Activated CD8-positive, alpha-beta T cell treated with anti-CD3 and anti-CD28 coated beads for 36 hours (primary cell): ENCODE measurements at regions not wholly inside any gene's neighbourhood (a gene's known extent, or its start where the extent isn't known, plus 50 kb on each side); places are given as distances from the start of the nearest gene placed in this dataset.
"Not testable (repeated sequence)": the region's sequence is repeated elsewhere in the genome, so short reads cannot be mapped to it uniquely, and the experiment has no call there.

Source experiments
- ATAC-seq: fragments of 200-7000 bp; cut with Tn5 transposase; one replicate; pipeline ENCODE4 v1.10.0; 2021; ENCODE audit warnings: mild to moderate bottlenecking, moderate library complexity
- CTCF ChIA-PET: fragments of 350-600 bp; sonication (Branson Sonifier 250); formaldehyde crosslinking; loops from one replicate; lab custom pipeline; 2021; ENCODE audit warnings: antibody characterized with exemption; lab: Charles Lee
- POLR2A ChIA-PET: fragments of 350-600 bp; sonication (Branson Sonifier 250); formaldehyde crosslinking; loops from one replicate; lab custom pipeline; 2021; ENCODE audit warnings: antibody characterized with exemption; lab: Charles Lee
- DNase-seq: peaks from one replicate; pipeline ENCODE4 v3.0.0-alpha.2; 2020
- H3K27ac Mint-ChIP-seq: one replicate; pipeline ENCODE4 v1.8.0; 2021; ENCODE audit warnings: mild to moderate bottlenecking, mixed read lengths
- H3K27me3 Mint-ChIP-seq: one replicate; pipeline ENCODE4 v1.8.0; 2021; ENCODE audit warnings: mixed read lengths
- H3K36me3 Mint-ChIP-seq: one replicate; pipeline ENCODE4 v1.8.0; 2021; ENCODE audit warnings: low read depth, mixed read lengths
- H3K4me1 Mint-ChIP-seq: one replicate; pipeline ENCODE4 v1.8.0; 2021; ENCODE audit warnings: low read depth, mixed read lengths
- H3K4me3 Mint-ChIP-seq: one replicate; pipeline ENCODE4 v1.8.0; 2021; ENCODE audit warnings: mild to moderate bottlenecking, moderate library complexity, mixed read lengths
- H3K9me3 Mint-ChIP-seq: one replicate; pipeline ENCODE4 v1.8.0; 2021; ENCODE audit warnings: mixed read lengths
- intact Hi-C: fragments of 100-400 bp; cut with micrococcal nuclease; formaldehyde crosslinking; loops from one replicate; pipeline ENCODE4 v1.10.0; 2022

- H3K36me3 Mint-ChIP-seq, H3K4me1 Mint-ChIP-seq, DNase-seq, POLR2A ChIA-PET, H3K27ac Mint-ChIP-seq, H3K4me3 Mint-ChIP-seq, intact Hi-C loops, H3K27me3 Mint-ChIP-seq, H3K9me3 Mint-ChIP-seq, CTCF ChIA-PET, ATAC-seq: not testable (repeated sequence)
Measured at GRCh38 chr7:76937781-76938180, 94.4 kb downstream of the SPDYE17 start.

- POLR2A ChIA-PET, H3K27me3 Mint-ChIP-seq, H3K4me1 Mint-ChIP-seq, H3K4me3 Mint-ChIP-seq, H3K27ac Mint-ChIP-seq, H3K36me3 Mint-ChIP-seq, H3K9me3 Mint-ChIP-seq, DNase-seq, CTCF ChIA-PET, intact Hi-C loops, ATAC-seq: not testable (repeated sequence)
Measured at GRCh38 chr7:76937330-76937729, 94.8 kb downstream of the SPDYE17 start.

DNA sequence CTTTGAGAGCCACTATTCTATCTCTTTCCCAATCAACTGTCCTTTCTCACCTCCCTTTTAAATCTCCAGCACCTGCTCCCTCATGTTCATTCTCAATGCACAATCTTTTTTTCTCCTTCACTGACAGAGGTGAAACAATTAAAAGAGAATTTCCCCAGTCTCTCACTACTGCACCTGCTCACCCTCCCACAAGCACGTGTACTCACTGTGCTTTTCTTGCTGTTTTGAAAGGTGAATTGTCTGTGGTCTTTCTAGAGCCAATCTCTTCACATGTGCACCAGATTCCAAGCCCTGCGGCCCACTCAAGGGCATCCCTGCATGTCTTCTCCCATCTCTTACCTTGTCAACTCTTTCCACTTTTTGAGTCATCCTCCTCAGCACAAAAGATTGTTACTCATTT, 95.8 kb downstream of the SPDYE17 start:
- POLR2A ChIA-PET, H3K9me3 Mint-ChIP-seq, H3K4me1 Mint-ChIP-seq, ATAC-seq, H3K27me3 Mint-ChIP-seq, H3K36me3 Mint-ChIP-seq, intact Hi-C loops, H3K27ac Mint-ChIP-seq, H3K4me3 Mint-ChIP-seq, DNase-seq, CTCF ChIA-PET: not testable (repeated sequence)

GRCh38 chr7:76934711-76935110, 97.5 kb downstream of the SPDYE17 start:
- H3K27me3 Mint-ChIP-seq, H3K4me1 Mint-ChIP-seq, DNase-seq, H3K4me3 Mint-ChIP-seq, intact Hi-C loops, POLR2A ChIA-PET, H3K36me3 Mint-ChIP-seq, H3K9me3 Mint-ChIP-seq, H3K27ac Mint-ChIP-seq, ATAC-seq, CTCF ChIA-PET: not testable (repeated sequence)

DNA sequence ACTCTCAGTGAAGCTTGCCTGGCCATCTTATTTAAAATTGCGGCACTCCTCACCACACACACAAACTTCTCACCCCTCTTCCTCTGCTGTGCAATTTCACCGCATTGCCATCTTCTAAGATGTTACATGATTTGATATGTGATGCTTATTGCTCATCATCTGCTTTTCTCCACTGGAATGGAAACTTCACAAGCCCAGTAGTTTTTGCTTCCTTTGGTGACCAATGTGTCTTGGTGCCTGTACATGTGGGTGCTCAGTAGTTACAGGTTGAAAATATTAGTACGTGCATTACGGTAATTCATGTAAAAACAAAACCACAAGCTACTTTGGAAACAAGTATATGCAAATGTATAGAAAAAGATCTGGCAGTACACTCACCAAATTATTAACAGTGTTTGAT, 99.2 kb downstream of the SPDYE17 start:
- H3K27me3 Mint-ChIP-seq, intact Hi-C loops, H3K4me3 Mint-ChIP-seq, H3K27ac Mint-ChIP-seq, H3K4me1 Mint-ChIP-seq, CTCF ChIA-PET, H3K9me3 Mint-ChIP-seq, H3K36me3 Mint-ChIP-seq, POLR2A ChIA-PET: not testable (repeated sequence)
- DNase-seq, result peak; percentile 9
- peak; percentile 69 for ATAC-seq

DNA sequence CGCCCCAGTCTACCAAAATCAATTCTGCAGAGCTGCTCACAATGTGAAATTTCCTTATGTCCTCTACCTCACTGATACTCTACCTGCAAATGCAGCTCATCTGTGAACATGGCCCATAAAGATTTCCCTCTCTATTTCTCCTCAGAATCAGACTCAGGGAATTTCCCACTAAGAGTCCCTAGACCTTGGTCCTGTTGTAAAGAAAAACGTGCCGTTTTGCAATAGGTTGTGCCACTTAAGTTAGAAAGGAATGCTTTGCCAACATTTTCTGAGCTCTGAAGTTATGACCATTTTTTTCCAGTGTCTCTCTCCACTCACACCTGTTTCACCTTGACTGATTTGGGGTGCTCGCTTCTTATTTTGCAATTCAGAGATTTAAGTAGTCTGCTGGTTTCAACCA, 100.7 kb downstream of the SPDYE17 start:
- H3K36me3 Mint-ChIP-seq, H3K9me3 Mint-ChIP-seq, ATAC-seq, POLR2A ChIA-PET, H3K4me3 Mint-ChIP-seq, DNase-seq, CTCF ChIA-PET, intact Hi-C loops, H3K27ac Mint-ChIP-seq, H3K27me3 Mint-ChIP-seq, H3K4me1 Mint-ChIP-seq: not testable (repeated sequence)

DNA sequence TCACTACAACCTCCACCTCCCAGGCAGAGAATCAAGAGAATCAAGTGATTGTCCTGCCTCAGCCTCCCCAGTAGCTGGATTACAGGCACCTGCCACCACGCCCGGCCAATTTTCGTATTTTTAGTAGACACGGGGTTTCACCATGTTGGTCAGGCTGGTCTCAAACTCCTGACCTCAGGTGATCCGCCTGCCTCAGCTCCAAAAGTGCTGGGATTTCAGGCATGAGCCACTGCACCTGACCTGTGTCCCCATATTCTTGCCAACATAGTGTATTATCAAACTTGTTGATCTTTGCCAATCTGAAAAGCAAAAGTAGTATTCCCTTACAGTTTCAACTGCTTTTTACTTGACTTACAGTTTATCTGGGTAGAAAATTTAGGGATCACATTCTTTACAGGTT, 101.7 kb downstream of the SPDYE17 start:
- H3K4me1 Mint-ChIP-seq, H3K9me3 Mint-ChIP-seq, H3K4me3 Mint-ChIP-seq, DNase-seq, H3K36me3 Mint-ChIP-seq, ATAC-seq, H3K27ac Mint-ChIP-seq, POLR2A ChIA-PET, H3K27me3 Mint-ChIP-seq, CTCF ChIA-PET, intact Hi-C loops: not testable (repeated sequence)

- H3K9me3 Mint-ChIP-seq, CTCF ChIA-PET, DNase-seq, H3K36me3 Mint-ChIP-seq, intact Hi-C loops, POLR2A ChIA-PET, ATAC-seq, H3K4me1 Mint-ChIP-seq, H3K27ac Mint-ChIP-seq, H3K27me3 Mint-ChIP-seq, H3K4me3 Mint-ChIP-seq: not testable (repeated sequence)
Measured at GRCh38 chr7:76928751-76929150, 103.4 kb downstream of the SPDYE17 start.

- H3K4me3 Mint-ChIP-seq, H3K9me3 Mint-ChIP-seq, DNase-seq, ATAC-seq, H3K27me3 Mint-ChIP-seq, H3K36me3 Mint-ChIP-seq, intact Hi-C loops, H3K27ac Mint-ChIP-seq, H3K4me1 Mint-ChIP-seq, POLR2A ChIA-PET, CTCF ChIA-PET: not testable (repeated sequence)
Measured at GRCh38 chr7:76927741-76928393, 104.3 kb downstream of the SPDYE17 start.

DNA sequence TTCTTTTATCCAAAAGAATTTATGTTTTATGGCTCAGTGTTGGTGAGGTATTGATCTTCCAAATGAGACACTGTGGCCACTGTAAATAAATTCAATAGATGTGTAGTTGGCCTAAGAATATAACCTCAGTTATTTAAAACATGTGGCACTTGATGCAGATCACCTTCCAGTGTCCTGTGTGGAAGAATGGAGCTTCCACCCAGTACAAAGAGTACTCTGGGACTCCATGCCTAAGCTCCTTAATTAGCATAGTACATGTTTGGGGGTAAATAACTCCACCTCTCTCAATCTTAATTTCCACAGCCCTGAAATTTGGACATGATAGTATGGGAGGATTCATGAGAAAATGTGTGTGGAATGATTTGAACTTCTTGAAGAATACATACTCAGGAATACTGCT, 105.7 kb downstream of the SPDYE17 start:
- H3K4me1 Mint-ChIP-seq, intact Hi-C loops, POLR2A ChIA-PET, H3K9me3 Mint-ChIP-seq, H3K4me3 Mint-ChIP-seq, H3K36me3 Mint-ChIP-seq, H3K27ac Mint-ChIP-seq, DNase-seq, ATAC-seq, CTCF ChIA-PET, H3K27me3 Mint-ChIP-seq: not testable (repeated sequence)

- POLR2A ChIA-PET, intact Hi-C loops, ATAC-seq, H3K27ac Mint-ChIP-seq, H3K4me1 Mint-ChIP-seq, H3K36me3 Mint-ChIP-seq, H3K27me3 Mint-ChIP-seq, CTCF ChIA-PET, H3K4me3 Mint-ChIP-seq, DNase-seq, H3K9me3 Mint-ChIP-seq: not testable (repeated sequence)
Measured at GRCh38 chr7:76924756-76925155, 107.4 kb downstream of the SPDYE17 start.

DNA sequence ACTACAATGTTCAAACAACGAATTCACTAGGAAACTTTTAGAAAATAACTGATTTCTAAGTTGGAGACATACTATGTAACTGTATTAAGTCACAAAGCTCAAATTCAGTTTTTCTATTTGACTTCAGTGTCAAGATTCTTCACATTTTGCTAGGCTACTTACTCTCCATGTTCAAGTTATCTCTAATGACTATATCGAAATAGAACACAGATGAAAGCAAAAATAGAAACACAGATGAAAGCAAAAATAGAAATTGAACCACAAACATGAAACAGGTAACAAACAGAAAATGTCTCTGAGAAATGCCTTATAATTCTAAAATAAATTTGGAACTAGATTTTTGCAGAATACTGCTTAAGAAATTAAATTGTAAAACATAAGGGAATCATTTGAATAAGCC, 113.5 kb downstream of the SPDYE17 start:
- CTCF ChIA-PET, H3K27me3 Mint-ChIP-seq, DNase-seq, H3K4me1 Mint-ChIP-seq, H3K27ac Mint-ChIP-seq, ATAC-seq, intact Hi-C loops, POLR2A ChIA-PET, H3K4me3 Mint-ChIP-seq, H3K36me3 Mint-ChIP-seq, H3K9me3 Mint-ChIP-seq: not testable (repeated sequence)
